ENCODE measurements at regions not wholly inside any gene's neighbourhood (a gene's known extent, or its start where the extent isn't known, plus 50 kb on each side); places are given as distances from the start of the nearest gene placed in this dataset.

- ChIA-PET CTCF (no interaction called here), POLR2A (no interaction called here)
- Mint-ChIP-seq H3K4me1 (no peaks in the 10 kb centered on the region), H3K27ac (no peak overlapping the region), H3K36me3 (ENCODE audit: low read depth) (no peaks in the 10 kb centered on the region), H3K9me3 (no peaks in the 10 kb centered on the region), H3K4me3 (no peak overlapping the region), H3K27me3 (no peaks in the 10 kb centered on the region)
- intact Hi-C loops (cut with micrococcal nuclease), result loop anchor here (5.0 kb wide), 1 partner anchor 478 kb away; no protein-coding TSS in a partner anchor
- ATAC-seq (ENCODE audit: low read depth) (no peak), DNase-seq (no peak)
- TF ChIP-seq CTCF (IDR thresholded peaks at IDR 0.05), result no peak
These were observed 978.3 kb downstream of the UQCRFS1 start for GRCh38 chr19:28234637-28235036.

- POLR2A ChIA-PET, result no interaction called here
- TF ChIP-seq CTCF (IDR thresholded peaks at IDR 0.05), result no peak
- CTCF ChIA-PET, result no interaction called here
- Mint-ChIP-seq H3K27ac (no peak overlapping the region), H3K4me3 (no peak overlapping the region), H3K27me3 (no peaks in the 10 kb centered on the region), H3K4me1 (no peaks in the 10 kb centered on the region), H3K9me3 (peaks cover 2% of the 10 kb centered on the region), H3K36me3 (ENCODE audit: low read depth) (no peaks in the 10 kb centered on the region)
- no peak for ATAC-seq (ENCODE audit: low read depth)
- intact Hi-C loops (cut with micrococcal nuclease), result no loop called here
- DNase-seq, result no peak
These were observed 984.1 kb downstream of the UQCRFS1 start for GRCh38 chr19:28228854-28229253.

- no peak for TF ChIP-seq CTCF (IDR thresholded peaks at IDR 0.05)
- no peak for DNase-seq
- Mint-ChIP-seq H3K9me3 (peaks cover 4% of the 10 kb centered on the region), H3K4me1 (no peaks in the 10 kb centered on the region), H3K27me3 (no peaks in the 10 kb centered on the region), H3K27ac (no peak overlapping the region), H3K36me3 (ENCODE audit: low read depth) (no peaks in the 10 kb centered on the region), H3K4me3 (no peak overlapping the region)
- CTCF ChIA-PET, result no interaction called here
- intact Hi-C loops (cut with micrococcal nuclease), result no loop called here
- POLR2A ChIA-PET, result no interaction called here
- ATAC-seq (ENCODE audit: low read depth), result no peak
These were observed 988.5 kb downstream of the UQCRFS1 start for GRCh38 chr19:28224441-28224840.

GRCh38 chr19:28221736-28222135, 991.2 kb downstream of the UQCRFS1 start:
- intact Hi-C loops (cut with micrococcal nuclease), result no loop called here
- DNase-seq, result no peak
- H3K4me1 Mint-ChIP-seq, result no peaks in the 10 kb centered on the region
- CTCF ChIA-PET, result no interaction called here
- no peak overlapping the region for H3K4me3 Mint-ChIP-seq
- no peaks in the 10 kb centered on the region for H3K27me3 Mint-ChIP-seq
- no peak overlapping the region for H3K27ac Mint-ChIP-seq
- peaks cover 2% of the 10 kb centered on the region for H3K9me3 Mint-ChIP-seq
- TF ChIP-seq CTCF (IDR thresholded peaks at IDR 0.05), result no peak
- no peak for ATAC-seq (ENCODE audit: low read depth)
- H3K36me3 Mint-ChIP-seq (ENCODE audit: low read depth), result no peaks in the 10 kb centered on the region
- POLR2A ChIA-PET, result no interaction called here

GRCh38 chr19:28218728-28219127, 994.2 kb downstream of the UQCRFS1 start:
- POLR2A ChIA-PET, result no interaction called here
- no peak for ATAC-seq (ENCODE audit: low read depth)
- no peaks in the 10 kb centered on the region for H3K27me3 Mint-ChIP-seq
- H3K27ac Mint-ChIP-seq, result no peak overlapping the region
- no peaks in the 10 kb centered on the region for H3K36me3 Mint-ChIP-seq (ENCODE audit: low read depth)
- peaks cover 6% of the 10 kb centered on the region for H3K9me3 Mint-ChIP-seq
- no peaks in the 10 kb centered on the region for H3K4me1 Mint-ChIP-seq
- TF ChIP-seq CTCF (IDR thresholded peaks at IDR 0.05), result no peak
- intact Hi-C loops (cut with micrococcal nuclease), result no loop called here
- no peak overlapping the region for H3K4me3 Mint-ChIP-seq
- CTCF ChIA-PET, result no interaction called here
- no peak for DNase-seq
